Trophoblast cell (in vitro differentiated cells and primary cell): ENCODE measurements at regions not wholly inside any gene's neighbourhood (a gene's known extent, or its start where the extent isn't known, plus 50 kb on each side); places are given as distances from the start of the nearest gene placed in this dataset.
A peak's percentile ranks its signal among the peaks of the same experiment; 100 is the strongest.

Experiments
- DNase-seq, 2 donors: peaks; one replicate each; pipeline ENCODE4 v3.0.0-alpha.2; 2016
- H2AFZ ChIP-seq: 2 replicates; pipeline ENCODE4 v1.6.1; 2013; ENCODE audit warnings: low read length, moderate library complexity, mild to moderate bottlenecking; ENCODE audit not compliant: insufficient read depth, poor library complexity
- H2AK5ac ChIP-seq: 2 replicates; pipeline ENCODE4 v1.6.1; 2013; ENCODE audit warnings: mild to moderate bottlenecking, low read length
- H2BK120ac ChIP-seq: 2 replicates; pipeline ENCODE4 v1.6.1; 2013; ENCODE audit warnings: low read length, mild to moderate bottlenecking, moderate library complexity; ENCODE audit not compliant: insufficient read depth, poor library complexity
- H2BK12ac ChIP-seq: 2 replicates; pipeline ENCODE4 v1.6.1; 2013; ENCODE audit warnings: mild to moderate bottlenecking, low read length, moderate library complexity
- H2BK5ac ChIP-seq: 2 replicates; pipeline ENCODE4 v1.6.1; 2013; ENCODE audit warnings: low read length, low read depth, moderate library complexity, mild to moderate bottlenecking; ENCODE audit not compliant: poor library complexity
- H3K14ac ChIP-seq: 2 replicates; pipeline ENCODE4 v1.6.1; 2013; ENCODE audit warnings: mild to moderate bottlenecking, low read length
- H3K18ac ChIP-seq: 2 replicates; pipeline ENCODE4 v1.6.1; 2013; ENCODE audit warnings: mild to moderate bottlenecking, low read length
- H3K23ac ChIP-seq: 2 replicates; pipeline ENCODE4 v1.6.1; 2013; ENCODE audit warnings: low read length
- H3K27ac ChIP-seq: 2 replicates; pipeline ENCODE4 v1.5.1; 2013; ENCODE audit warnings: low read depth, mild to moderate bottlenecking, inconsistent platforms, low read length, moderate library complexity
- H3K27me3 ChIP-seq: 2 replicates; pipeline ENCODE4 v1.6.1; 2013; ENCODE audit warnings: inconsistent platforms, mild to moderate bottlenecking, low read length, moderate library complexity; ENCODE audit not compliant: insufficient read depth
- H3K36me3 ChIP-seq, 2 experiments: 1 replicate in 1 of 2; 2 replicates in 1 of 2; pipeline ENCODE4 v1.6.1; 2013; ENCODE audit warnings: low read length in 2 of 2, mild to moderate bottlenecking in 2 of 2, moderate library complexity in 1 of 2; ENCODE audit not compliant: insufficient read depth in 2 of 2, control insufficient read depth in 1 of 2
- H3K4ac ChIP-seq: 2 replicates; pipeline ENCODE4 v1.6.1; 2013; ENCODE audit warnings: low read depth, mild to moderate bottlenecking, low read length, moderate library complexity
- H3K4me1 ChIP-seq, 2 experiments: 1 replicate in 1 of 2; 2 replicates in 1 of 2; pipeline ENCODE4 v1.6.1; 2013; ENCODE audit warnings: low read length in 2 of 2, mild to moderate bottlenecking in 2 of 2, moderate library complexity in 1 of 2; ENCODE audit not compliant: insufficient read depth in 2 of 2, control insufficient read depth in 1 of 2
- H3K4me2 ChIP-seq: 2 replicates; pipeline ENCODE4 v1.6.1; 2013; ENCODE audit warnings: inconsistent platforms, mild to moderate bottlenecking, low read length, moderate library complexity
- H3K4me3 ChIP-seq: 2 replicates; pipeline ENCODE4 v1.5.1; 2013; ENCODE audit warnings: mild to moderate bottlenecking, low read depth, low read length, inconsistent platforms
- H3K79me1 ChIP-seq: one replicate; pipeline ENCODE4 v1.6.1; 2013; ENCODE audit warnings: low read length
- H3K79me2 ChIP-seq: 2 replicates; pipeline ENCODE4 v1.6.1; 2013; ENCODE audit warnings: low read length, mild to moderate bottlenecking; ENCODE audit not compliant: control insufficient read depth, insufficient read depth, poor library complexity
- H3K9ac ChIP-seq: 2 replicates; pipeline ENCODE4 v1.6.1; 2013; ENCODE audit warnings: mild to moderate bottlenecking, low read length
- H3K9me3 ChIP-seq: 2 replicates; pipeline ENCODE4 v1.6.1; 2013; ENCODE audit warnings: low read depth, mild to moderate bottlenecking, control low read depth, inconsistent platforms, low read length; ENCODE audit not compliant: insufficient read depth
- H4K12ac ChIP-seq: 2 replicates; pipeline ENCODE4 v1.6.1; 2013; ENCODE audit warnings: low read depth, mild to moderate bottlenecking, low read length, moderate library complexity
- H4K8ac ChIP-seq: 2 replicates; pipeline ENCODE4 v1.6.1; 2013; ENCODE audit warnings: low read depth, mild to moderate bottlenecking, low read length, moderate library complexity
- H4K91ac ChIP-seq: one replicate; pipeline ENCODE4 v1.6.1; 2013; ENCODE audit warnings: low read depth, mild to moderate bottlenecking, low read length, moderate library complexity
- WGBS: extraction: QIAGEN DNeasy Blood & Tissue Kit; methylation state at CpG from one replicate; pipeline ENCODE4 v1.1.7; 2013; ENCODE audit warnings: missing lambda C conversion rate; ENCODE audit not compliant: insufficient read length, insufficient coverage; ENCODE audit errors: extremely low coverage; 5-methylcytosine and 5-hydroxymethylcytosine counted together

GRCh38 chr7:4319280-4319679 is 362.8 kb upstream of the FOXK1 start:
- Histone ChIP-seq H3K23ac (no peak overlapping the region), H4K12ac (no peak overlapping the region), H4K8ac (no peak overlapping the region), H3K27ac (no peak overlapping the region), H3K4me3 (no peak overlapping the region), H3K9ac (peak overlapping the region; percentile 36), H3K14ac (no peak overlapping the region), H2AFZ (no peak overlapping the region), H4K91ac (no peak overlapping the region), H3K27me3 (no peaks in the 10 kb centered on the region), H3K9me3 (peaks cover 13% of the 10 kb centered on the region), H2BK5ac (no peak overlapping the region), H2AK5ac (no peak overlapping the region), H3K4me1 (no peaks in the 10 kb centered on the region), H2BK120ac (no peak overlapping the region), H3K36me3 (no peaks in the 10 kb centered on the region), H3K4me2 (no peak overlapping the region), H3K79me2 (no peaks in the 10 kb centered on the region), H2BK12ac (no peak overlapping the region), H3K18ac (no peak overlapping the region), H3K79me1 (no peaks in the 10 kb centered on the region), H3K4ac (no peak overlapping the region)
- DNase-seq = no peak
- WGBS = no CpG with 5 or more reads among the region's 11 CpGs

- no CpG with 5 or more reads among the region's 8 CpGs for WGBS
- Histone ChIP-seq H3K18ac (no peak overlapping the region), H4K12ac (no peak overlapping the region), H3K23ac (no peak overlapping the region), H3K79me2 (no peaks in the 10 kb centered on the region), H3K27me3 (no peaks in the 10 kb centered on the region), H4K91ac (no peak overlapping the region), H3K4me2 (no peak overlapping the region), H2BK5ac (no peak overlapping the region), H3K36me3 (no peaks in the 10 kb centered on the region), H3K4me3 (no peak overlapping the region), H3K79me1 (no peaks in the 10 kb centered on the region), H2BK12ac (no peak overlapping the region), H2AK5ac (no peak overlapping the region), H2BK120ac (no peak overlapping the region), H3K4ac (no peak overlapping the region), H3K9ac (no peak overlapping the region), H3K4me1 (no peaks in the 10 kb centered on the region), H2AFZ (no peak overlapping the region), H4K8ac (no peak overlapping the region), H3K9me3 (peaks cover 9% of the 10 kb centered on the region), H3K27ac (no peak overlapping the region), H3K14ac (no peak overlapping the region)
- no peak for DNase-seq
Measured at GRCh38 chr7:4325732-4326131, 356.4 kb upstream of the FOXK1 start.

- Histone ChIP-seq H3K27me3 (no peaks in the 10 kb centered on the region), H3K4ac (no peak overlapping the region), H3K79me1 (no peaks in the 10 kb centered on the region), H3K79me2 (no peaks in the 10 kb centered on the region), H3K36me3 (no peaks in the 10 kb centered on the region), H3K14ac (no peak overlapping the region), H3K9me3 (peaks cover 4% of the 10 kb centered on the region), H4K12ac (no peak overlapping the region), H3K27ac (no peak overlapping the region), H3K4me1 (no peaks in the 10 kb centered on the region), H3K23ac (no peak overlapping the region), H4K91ac (no peak overlapping the region), H2BK5ac (no peak overlapping the region), H3K4me3 (no peak overlapping the region), H2AK5ac (no peak overlapping the region), H2BK12ac (no peak overlapping the region), H4K8ac (no peak overlapping the region), H2BK120ac (no peak overlapping the region), H3K18ac (no peak overlapping the region), H2AFZ (no peak overlapping the region), H3K9ac (no peak overlapping the region), H3K4me2 (no peak overlapping the region)
- DNase-seq = no peak
- no CpG with 5 or more reads among the region's 8 CpGs for WGBS
Measured at GRCh38 chr7:4331711-4332110, 350.4 kb upstream of the FOXK1 start.

- H3K9ac ChIP-seq = no peak overlapping the region
- no peaks in the 10 kb centered on the region for H3K79me1 ChIP-seq
- no peaks in the 10 kb centered on the region for H3K4me1 ChIP-seq
- H3K79me2 ChIP-seq = no peaks in the 10 kb centered on the region
- H3K4ac ChIP-seq = no peak overlapping the region
- H4K12ac ChIP-seq = no peak overlapping the region
- no peak overlapping the region for H3K27ac ChIP-seq
- H3K4me3 ChIP-seq = no peak overlapping the region
- H2AK5ac ChIP-seq = no peak overlapping the region
- H3K9me3 ChIP-seq = peaks cover 24% of the 10 kb centered on the region
- H2BK5ac ChIP-seq = no peak overlapping the region
- no peak overlapping the region for H2BK120ac ChIP-seq
- no peak overlapping the region for H4K8ac ChIP-seq
- no peak overlapping the region for H3K4me2 ChIP-seq
- no peak overlapping the region for H2AFZ ChIP-seq
- no peak overlapping the region for H2BK12ac ChIP-seq
- no peak overlapping the region for H3K18ac ChIP-seq
- WGBS = no CpG with 5 or more reads among the region's 7 CpGs
- DNase-seq = no peak
- H4K91ac ChIP-seq = no peak overlapping the region
- H3K14ac ChIP-seq = no peak overlapping the region
- H3K23ac ChIP-seq = no peak overlapping the region
- no peaks in the 10 kb centered on the region for H3K27me3 ChIP-seq
- H3K36me3 ChIP-seq = no peaks in the 10 kb centered on the region
Measured at GRCh38 chr7:4338556-4338955, 343.5 kb upstream of the FOXK1 start.
